ENCODE measurements at regions not wholly inside any gene's neighbourhood (a gene's known extent, or its start where the extent isn't known, plus 50 kb on each side); places are given as distances from the start of the nearest gene placed in this dataset.

DNA sequence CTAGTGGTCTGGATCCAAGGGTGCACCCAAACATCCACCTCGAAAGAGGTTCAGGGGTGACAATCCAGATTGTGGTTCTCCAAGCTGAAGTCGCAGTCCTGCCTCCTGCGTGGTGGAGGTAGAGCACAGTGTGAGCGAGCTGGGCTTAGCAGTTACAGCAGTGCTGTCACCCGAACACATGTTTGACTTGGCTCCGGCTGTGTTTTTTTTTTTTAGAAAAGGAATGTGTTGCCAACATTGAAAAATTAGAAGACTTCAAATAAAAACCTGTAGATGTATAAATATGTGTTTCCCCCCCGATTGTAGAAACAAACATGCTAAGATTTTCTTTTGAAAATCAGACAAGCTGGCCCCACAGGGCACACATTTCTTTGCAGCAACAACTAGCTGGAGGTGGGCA is 530.8 kb downstream of the SHQ1 start:
- Histone ChIP-seq H3K79me2 (ENCODE audit: low read length) (no peaks in the 10 kb centered on the region), H3F3A (ENCODE audit: insufficient read depth, low read length) (no peaks in the 10 kb centered on the region), H2AFZ (ENCODE audit: low read length) (no peak overlapping the region), H4K20me1 (ENCODE audit: insufficient read depth, low read length) (no peaks in the 10 kb centered on the region), H3K9ac (ENCODE audit: low read length) (no peak overlapping the region), H3K27me3 (replicated peaks; ENCODE audit: insufficient read depth, low read length) (no peaks in the 10 kb centered on the region), H3K36me3 (replicated peaks; ENCODE audit: insufficient read depth, low read length) (no peaks in the 10 kb centered on the region), H3K27ac (ENCODE audit: low read length) (no peak overlapping the region), H3K4me1 (ENCODE audit: low read length) (no peaks in the 10 kb centered on the region), H3K4me2 (ENCODE audit: low read depth, low read length) (no peak overlapping the region), H3K9me2 (replicated peaks; ENCODE audit: insufficient read depth, low read length) (no peaks in the 10 kb centered on the region), H3K4me3 (ENCODE audit: low read length) (no peak overlapping the region), H3K9me3 (replicated peaks; ENCODE audit: insufficient read depth, low read length) (no peaks in the 10 kb centered on the region)
- TF ChIP-seq EZH2phosphoT487 (IDR thresholded peaks at IDR 0.05; ENCODE audit: low read length) = no peak
- TF ChIP-seq, protein P1, sequence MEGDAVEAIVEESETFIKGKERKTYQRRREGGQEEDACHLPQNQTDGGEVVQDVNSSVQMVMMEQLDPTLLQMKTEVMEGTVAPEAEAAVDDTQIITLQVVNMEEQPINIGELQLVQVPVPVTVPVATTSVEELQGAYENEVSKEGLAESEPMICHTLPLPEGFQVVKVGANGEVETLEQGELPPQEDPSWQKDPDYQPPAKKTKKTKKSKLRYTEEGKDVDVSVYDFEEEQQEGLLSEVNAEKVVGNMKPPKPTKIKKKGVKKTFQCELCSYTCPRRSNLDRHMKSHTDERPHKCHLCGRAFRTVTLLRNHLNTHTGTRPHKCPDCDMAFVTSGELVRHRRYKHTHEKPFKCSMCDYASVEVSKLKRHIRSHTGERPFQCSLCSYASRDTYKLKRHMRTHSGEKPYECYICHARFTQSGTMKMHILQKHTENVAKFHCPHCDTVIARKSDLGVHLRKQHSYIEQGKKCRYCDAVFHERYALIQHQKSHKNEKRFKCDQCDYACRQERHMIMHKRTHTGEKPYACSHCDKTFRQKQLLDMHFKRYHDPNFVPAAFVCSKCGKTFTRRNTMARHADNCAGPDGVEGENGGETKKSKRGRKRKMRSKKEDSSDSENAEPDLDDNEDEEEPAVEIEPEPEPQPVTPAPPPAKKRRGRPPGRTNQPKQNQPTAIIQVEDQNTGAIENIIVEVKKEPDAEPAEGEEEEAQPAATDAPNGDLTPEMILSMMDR (IDR thresholded peaks at IDR 0.05; ENCODE audit: low read length) = no peak
- no peak for TF ChIP-seq EZH2 (optimal IDR thresholded peaks at IDR 0.05; ENCODE audit: low read depth, low read length)
- DNase-seq = no peak

DNA sequence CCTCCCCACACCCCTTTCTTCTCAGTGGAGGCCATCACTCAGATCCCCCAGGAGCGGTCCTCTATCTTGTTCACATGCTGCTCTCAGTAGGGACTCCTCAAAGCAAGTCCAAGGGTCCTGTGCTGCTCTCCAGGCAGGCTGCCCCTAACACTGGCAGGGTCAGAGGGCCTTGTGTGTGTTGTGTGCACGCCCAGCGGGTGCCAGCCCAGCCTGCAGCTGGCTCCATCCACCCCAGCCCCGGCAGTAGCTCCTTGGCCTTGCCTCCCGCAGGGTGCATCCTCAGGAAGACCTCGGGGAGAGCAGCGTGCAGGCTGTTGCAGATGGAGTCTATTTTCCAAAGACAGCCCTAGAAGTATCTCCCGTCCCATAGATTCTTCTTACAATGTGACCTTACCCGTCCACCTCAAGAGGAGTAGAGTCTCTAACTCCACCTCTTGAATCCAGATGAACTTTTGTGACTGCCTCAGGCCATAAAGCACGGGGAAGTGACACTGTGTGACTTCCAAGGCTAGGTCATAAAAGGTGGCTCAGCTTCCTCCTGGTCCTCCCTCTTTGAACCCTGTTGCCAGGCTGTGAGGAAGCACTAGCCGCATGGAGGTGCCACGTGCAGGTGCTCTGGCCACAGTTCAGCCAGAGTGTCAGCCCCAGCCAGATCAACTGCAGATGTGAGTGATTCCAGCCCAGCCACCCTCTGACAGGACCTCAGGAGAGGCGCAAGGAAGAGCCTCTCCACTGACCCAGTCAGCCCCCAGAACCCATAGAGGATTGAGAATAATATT is 531.6 kb downstream of the SHQ1 start:
- H3K4me2 ChIP-seq (ENCODE audit: low read depth, low read length) = no peak overlapping the region
- no peaks in the 10 kb centered on the region for H3K79me2 ChIP-seq (ENCODE audit: low read length)
- 0 out of 2 replicates have a peak, but pooled peaks cover under 1% of the 10 kb centered on the region for H3K4me1 ChIP-seq (ENCODE audit: low read length)

DNA sequence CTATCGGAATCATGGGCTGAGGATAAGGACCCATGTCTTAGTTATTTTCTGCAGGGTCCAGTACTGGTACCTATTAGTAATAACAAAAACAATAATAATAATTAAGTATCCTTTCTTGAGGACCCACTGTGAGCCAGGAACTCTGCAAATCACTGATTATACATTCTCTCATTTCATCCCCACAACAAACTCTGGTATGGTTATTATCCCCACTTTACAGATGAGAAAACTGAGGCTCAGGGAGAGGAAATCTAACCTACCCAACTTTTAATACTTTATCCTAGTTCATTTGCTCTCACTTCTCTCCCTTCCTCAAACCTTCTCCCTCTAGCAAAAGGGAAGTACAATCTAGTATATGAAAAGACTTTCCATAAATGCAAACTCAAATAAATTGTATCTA is 528.4 kb upstream of the PROK2 start:
- Histone ChIP-seq H3K9ac (ENCODE audit: low read length) (no peak overlapping the region), H3K79me2 (ENCODE audit: low read length) (no peaks in the 10 kb centered on the region), H3F3A (ENCODE audit: insufficient read depth, low read length) (0 out of 2 replicates have a peak, but pooled peaks cover 2% of the 10 kb centered on the region), H3K27me3 (replicated peaks; ENCODE audit: insufficient read depth, low read length) (no peaks in the 10 kb centered on the region), H3K4me3 (ENCODE audit: low read length) (no peak overlapping the region), H3K4me1 (ENCODE audit: low read length) (peaks cover 13% of the 10 kb centered on the region), H3K27ac (ENCODE audit: low read length) (no peak overlapping the region), H4K20me1 (ENCODE audit: insufficient read depth, low read length) (no peaks in the 10 kb centered on the region), H2AFZ (ENCODE audit: low read length) (no peak overlapping the region), H3K36me3 (replicated peaks; ENCODE audit: insufficient read depth, low read length) (no peaks in the 10 kb centered on the region), H3K9me3 (replicated peaks; ENCODE audit: insufficient read depth, low read length) (no peaks in the 10 kb centered on the region), H3K4me2 (ENCODE audit: low read depth, low read length) (no peak overlapping the region), H3K9me2 (replicated peaks; ENCODE audit: insufficient read depth, low read length) (no peaks in the 10 kb centered on the region)
- no peak for DNase-seq
- TF ChIP-seq EZH2phosphoT487 (IDR thresholded peaks at IDR 0.05; ENCODE audit: low read length) (no peak), EZH2 (optimal IDR thresholded peaks at IDR 0.05; ENCODE audit: low read depth, low read length) (no peak)
- TF ChIP-seq, protein P1 (IDR thresholded peaks at IDR 0.05; ENCODE audit: low read length) = no peak

More for the DNA sequence above, 531.6 kb downstream of the SHQ1 start:
- H3K9me3 ChIP-seq (replicated peaks; ENCODE audit: insufficient read depth, low read length) = no peaks in the 10 kb centered on the region
- H3K36me3 ChIP-seq (replicated peaks; ENCODE audit: insufficient read depth, low read length) = no peaks in the 10 kb centered on the region
- H2AFZ ChIP-seq (ENCODE audit: low read length) = no peak overlapping the region
- no peaks in the 10 kb centered on the region for H4K20me1 ChIP-seq (ENCODE audit: insufficient read depth, low read length)
- no peak for TF ChIP-seq EZH2phosphoT487 (IDR thresholded peaks at IDR 0.05; ENCODE audit: low read length)
- no peak for TF ChIP-seq EZH2 (optimal IDR thresholded peaks at IDR 0.05; ENCODE audit: low read depth, low read length)
- TF ChIP-seq, protein P1 (IDR thresholded peaks at IDR 0.05; ENCODE audit: low read length) = no peak
- H3K27ac ChIP-seq (ENCODE audit: low read length) = no peak overlapping the region
- H3K27me3 ChIP-seq (replicated peaks; ENCODE audit: insufficient read depth, low read length) = no peaks in the 10 kb centered on the region
- no peak for DNase-seq
- no peak overlapping the region for H3K4me3 ChIP-seq (ENCODE audit: low read length)
- no peak overlapping the region for H3K9ac ChIP-seq (ENCODE audit: low read length)
- no peaks in the 10 kb centered on the region for H3F3A ChIP-seq (ENCODE audit: insufficient read depth, low read length)
- H3K9me2 ChIP-seq (replicated peaks; ENCODE audit: insufficient read depth, low read length) = no peaks in the 10 kb centered on the region
